HepG2 (cell line): ENCODE measurements at regions not wholly inside any gene's neighbourhood (a gene's known extent, or its start where the extent isn't known, plus 50 kb on each side); places are given as distances from the start of the nearest gene placed in this dataset.

Experiments used
- DPF2 ChIP-seq: sonication (generic); formaldehyde crosslinking; IDR thresholded peaks from 2 replicates; pipeline ENCODE4 v1.4.0; 2020; ENCODE audit warnings: mild to moderate bottlenecking, low read depth, missing genetic modification reagents, borderline replicate concordance
- HHEX ChIP-seq: IDR thresholded peaks from 2 replicates; pipeline ENCODE4 v1.6.1; 2016; ENCODE audit warnings: control low read depth
- IRF2 ChIP-seq: IDR thresholded peaks from 2 replicates; pipeline ENCODE4 v1.6.1; 2018; ENCODE audit warnings: missing genetic modification reagents, missing compliant biosample characterization
- MAFF ChIP-seq: IDR thresholded peaks from 2 replicates; pipeline ENCODE4 v1.6.1; 2011; ENCODE audit warnings: low read depth, low read length, improper control_type of control experiment
- MIXL1 ChIP-seq: IDR thresholded peaks from 2 replicates; pipeline ENCODE4 v1.6.1; 2016
- MXD4 ChIP-seq: IDR thresholded peaks from 2 replicates; pipeline ENCODE4 v1.6.1; 2016; ENCODE audit warnings: mild to moderate bottlenecking, missing biosample characterization, missing genetic modification reagents
- NCOA2 ChIP-seq: sonication (generic); formaldehyde crosslinking; IDR thresholded peaks from 2 replicates; pipeline ENCODE4 v1.8.0; 2022; ENCODE audit warnings: inconsistent platforms
- NFIC ChIP-seq: IDR thresholded peaks from 2 replicates; pipeline ENCODE4 v1.6.1; 2012; ENCODE audit warnings: mild to moderate bottlenecking, low read length, inconsistent platforms
- NR2F6 ChIP-seq, 2 experiments: IDR thresholded peaks; 2 replicates each; pipeline ENCODE4 v1.6.1; 2016; ENCODE audit warnings: antibody characterized with exemption in 1 of 2, mild to moderate bottlenecking in 1 of 2
- TP53 ChIP-seq: sonication (generic); formaldehyde crosslinking; conservative IDR thresholded peaks from 2 replicates; pipeline ENCODE4 v1.4.0; 2020; ENCODE audit warnings: missing genetic modification reagents
- ZMYM3 ChIP-seq: sonication (generic); formaldehyde crosslinking; IDR thresholded peaks from 2 replicates; pipeline ENCODE4 v1.5.1; 2020; ENCODE audit warnings: mild to moderate bottlenecking, missing genetic modification reagents
- ZNF12 ChIP-seq: sonication (generic); formaldehyde crosslinking; IDR thresholded peaks from 2 replicates; pipeline ENCODE4 v1.5.0; 2020; ENCODE audit warnings: missing genetic modification reagents
- ZNF17 ChIP-seq: sonication (generic); formaldehyde crosslinking; IDR thresholded peaks from 2 replicates; pipeline ENCODE4 v1.5.0; 2020; ENCODE audit warnings: mild to moderate bottlenecking, missing genetic modification reagents
- ZNF337 ChIP-seq: sonication (generic); formaldehyde crosslinking; IDR thresholded peaks from 2 replicates; pipeline ENCODE4 v1.5.1; 2020; ENCODE audit warnings: missing genetic modification reagents, low read depth, mild to moderate bottlenecking, borderline replicate concordance
- ZNF510 ChIP-seq: sonication (generic); formaldehyde crosslinking; IDR thresholded peaks from 2 replicates; pipeline ENCODE4 v1.4.0; 2020; ENCODE audit warnings: low read depth, mild to moderate bottlenecking, missing genetic modification reagents
- ZNF678 ChIP-seq: sonication (generic); formaldehyde crosslinking; IDR thresholded peaks from 2 replicates; pipeline ENCODE4 v1.4.0; 2020; ENCODE audit warnings: mild to moderate bottlenecking, missing genetic modification reagents
- ZNF772 ChIP-seq: sonication (generic); formaldehyde crosslinking; IDR thresholded peaks from 2 replicates; pipeline ENCODE4 v1.5.0; 2020; ENCODE audit warnings: mild to moderate bottlenecking, missing genetic modification reagents
- TF ChIP-seq, protein P1 (sequence below): sonication (generic); formaldehyde crosslinking; IDR thresholded peaks from 2 replicates; pipeline ENCODE4 v1.4.0; 2020; ENCODE audit warnings: missing genetic modification reagents
- TF ChIP-seq, protein P2 (sequence below): sonication (generic); formaldehyde crosslinking; IDR thresholded peaks from 2 replicates; pipeline ENCODE4 v1.5.1; 2020; ENCODE audit warnings: mild to moderate bottlenecking, missing genetic modification reagents, borderline replicate concordance
- TF ChIP-seq, protein P3 (sequence below): sonication (generic); formaldehyde crosslinking; IDR thresholded peaks from 2 replicates; pipeline ENCODE4 v1.8.1; 2022; ENCODE audit warnings: mild to moderate bottlenecking, missing genetic modification reagents
- TF ChIP-seq, protein P4 (sequence below): sonication (generic); formaldehyde crosslinking; IDR thresholded peaks from 2 replicates; pipeline ENCODE4 v1.8.0; 2022; ENCODE audit warnings: low read depth, missing genetic modification reagents
- TF ChIP-seq, protein P5 (sequence below): IDR thresholded peaks from 2 replicates; pipeline ENCODE4 v1.6.1; 2016

DNA sequence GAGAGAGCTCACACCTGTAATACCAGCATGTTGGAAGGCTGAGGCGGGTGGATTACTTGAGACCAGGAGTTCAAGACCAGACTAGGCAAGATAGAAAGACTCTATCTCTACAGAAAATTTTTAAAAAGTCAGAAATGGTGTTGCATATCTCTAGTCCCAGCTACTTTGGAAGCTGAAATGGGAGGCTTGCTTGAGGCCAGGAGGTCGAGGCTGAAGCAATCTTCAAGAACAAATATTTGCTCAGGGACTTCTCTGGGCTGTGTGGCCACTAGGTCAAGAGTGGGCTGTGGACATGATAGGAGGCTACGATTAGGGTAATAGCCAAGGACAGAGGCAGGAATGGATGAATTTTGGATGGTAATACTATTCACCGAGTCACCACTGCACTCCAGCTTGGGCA is 135.8 kb upstream of the PEG3 start (continued):
- TF ChIP-seq, protein P1, sequence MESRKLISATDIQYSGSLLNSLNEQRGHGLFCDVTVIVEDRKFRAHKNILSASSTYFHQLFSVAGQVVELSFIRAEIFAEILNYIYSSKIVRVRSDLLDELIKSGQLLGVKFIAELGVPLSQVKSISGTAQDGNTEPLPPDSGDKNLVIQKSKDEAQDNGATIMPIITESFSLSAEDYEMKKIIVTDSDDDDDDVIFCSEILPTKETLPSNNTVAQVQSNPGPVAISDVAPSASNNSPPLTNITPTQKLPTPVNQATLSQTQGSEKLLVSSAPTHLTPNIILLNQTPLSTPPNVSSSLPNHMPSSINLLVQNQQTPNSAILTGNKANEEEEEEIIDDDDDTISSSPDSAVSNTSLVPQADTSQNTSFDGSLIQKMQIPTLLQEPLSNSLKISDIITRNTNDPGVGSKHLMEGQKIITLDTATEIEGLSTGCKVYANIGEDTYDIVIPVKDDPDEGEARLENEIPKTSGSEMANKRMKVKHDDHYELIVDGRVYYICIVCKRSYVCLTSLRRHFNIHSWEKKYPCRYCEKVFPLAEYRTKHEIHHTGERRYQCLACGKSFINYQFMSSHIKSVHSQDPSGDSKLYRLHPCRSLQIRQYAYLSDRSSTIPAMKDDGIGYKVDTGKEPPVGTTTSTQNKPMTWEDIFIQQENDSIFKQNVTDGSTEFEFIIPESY (CRISPR knock-in tag) = no peak
- TF ChIP-seq ZNF12 (CRISPR knock-in tag) = peak; percentile 39; the same call in 1 of the 2 replicates
- TF ChIP-seq DPF2 (CRISPR knock-in tag) = 0 out of 2 replicates have a peak, but pooled peaks have one; percentile 28
- TF ChIP-seq ZNF337 = no peak
- no peak for TF ChIP-seq ZNF772 (CRISPR knock-in tag)
- peak; percentile 47; the same call in 1 of the 2 replicates for TF ChIP-seq IRF2
- peak; percentile 92 for TF ChIP-seq NR2F6 (IDR thresholded peaks at IDR 0.05)
- TF ChIP-seq NR2F6 (CRISPR knock-in tag; IDR thresholded peaks at IDR 0.05) = peak; percentile 90
- TF ChIP-seq MAFF = no peak
- no peak for TF ChIP-seq ZNF510
- TF ChIP-seq MIXL1 (CRISPR knock-in tag) = no peak
- TF ChIP-seq NFIC = peak; percentile 63; the same call in 1 of the 2 replicates
- peak; percentile 40; the same call in 1 of the 2 replicates for TF ChIP-seq HHEX (CRISPR knock-in tag)
- no peak for TF ChIP-seq ZNF678 (CRISPR knock-in tag)
- TF ChIP-seq, protein P2, sequence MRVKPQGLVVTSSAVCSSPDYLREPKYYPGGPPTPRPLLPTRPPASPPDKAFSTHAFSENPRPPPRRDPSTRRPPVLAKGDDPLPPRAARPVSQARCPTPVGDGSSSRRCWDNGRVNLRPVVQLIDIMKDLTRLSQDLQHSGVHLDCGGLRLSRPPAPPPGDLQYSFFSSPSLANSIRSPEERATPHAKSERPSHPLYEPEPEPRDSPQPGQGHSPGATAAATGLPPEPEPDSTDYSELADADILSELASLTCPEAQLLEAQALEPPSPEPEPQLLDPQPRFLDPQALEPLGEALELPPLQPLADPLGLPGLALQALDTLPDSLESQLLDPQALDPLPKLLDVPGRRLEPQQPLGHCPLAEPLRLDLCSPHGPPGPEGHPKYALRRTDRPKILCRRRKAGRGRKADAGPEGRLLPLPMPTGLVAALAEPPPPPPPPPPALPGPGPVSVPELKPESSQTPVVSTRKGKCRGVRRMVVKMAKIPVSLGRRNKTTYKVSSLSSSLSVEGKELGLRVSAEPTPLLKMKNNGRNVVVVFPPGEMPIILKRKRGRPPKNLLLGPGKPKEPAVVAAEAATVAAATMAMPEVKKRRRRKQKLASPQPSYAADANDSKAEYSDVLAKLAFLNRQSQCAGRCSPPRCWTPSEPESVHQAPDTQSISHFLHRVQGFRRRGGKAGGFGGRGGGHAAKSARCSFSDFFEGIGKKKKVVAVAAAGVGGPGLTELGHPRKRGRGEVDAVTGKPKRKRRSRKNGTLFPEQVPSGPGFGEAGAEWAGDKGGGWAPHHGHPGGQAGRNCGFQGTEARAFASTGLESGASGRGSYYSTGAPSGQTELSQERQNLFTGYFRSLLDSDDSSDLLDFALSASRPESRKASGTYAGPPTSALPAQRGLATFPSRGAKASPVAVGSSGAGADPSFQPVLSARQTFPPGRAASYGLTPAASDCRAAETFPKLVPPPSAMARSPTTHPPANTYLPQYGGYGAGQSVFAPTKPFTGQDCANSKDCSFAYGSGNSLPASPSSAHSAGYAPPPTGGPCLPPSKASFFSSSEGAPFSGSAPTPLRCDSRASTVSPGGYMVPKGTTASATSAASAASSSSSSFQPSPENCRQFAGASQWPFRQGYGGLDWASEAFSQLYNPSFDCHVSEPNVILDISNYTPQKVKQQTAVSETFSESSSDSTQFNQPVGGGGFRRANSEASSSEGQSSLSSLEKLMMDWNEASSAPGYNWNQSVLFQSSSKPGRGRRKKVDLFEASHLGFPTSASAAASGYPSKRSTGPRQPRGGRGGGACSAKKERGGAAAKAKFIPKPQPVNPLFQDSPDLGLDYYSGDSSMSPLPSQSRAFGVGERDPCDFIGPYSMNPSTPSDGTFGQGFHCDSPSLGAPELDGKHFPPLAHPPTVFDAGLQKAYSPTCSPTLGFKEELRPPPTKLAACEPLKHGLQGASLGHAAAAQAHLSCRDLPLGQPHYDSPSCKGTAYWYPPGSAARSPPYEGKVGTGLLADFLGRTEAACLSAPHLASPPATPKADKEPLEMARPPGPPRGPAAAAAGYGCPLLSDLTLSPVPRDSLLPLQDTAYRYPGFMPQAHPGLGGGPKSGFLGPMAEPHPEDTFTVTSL = peak; percentile 65; the same call in 1 of the 2 replicates
- TF ChIP-seq NCOA2 (CRISPR knock-in tag) = peak; percentile 94
- TF ChIP-seq MXD4 = no peak
- TF ChIP-seq, protein P3, sequence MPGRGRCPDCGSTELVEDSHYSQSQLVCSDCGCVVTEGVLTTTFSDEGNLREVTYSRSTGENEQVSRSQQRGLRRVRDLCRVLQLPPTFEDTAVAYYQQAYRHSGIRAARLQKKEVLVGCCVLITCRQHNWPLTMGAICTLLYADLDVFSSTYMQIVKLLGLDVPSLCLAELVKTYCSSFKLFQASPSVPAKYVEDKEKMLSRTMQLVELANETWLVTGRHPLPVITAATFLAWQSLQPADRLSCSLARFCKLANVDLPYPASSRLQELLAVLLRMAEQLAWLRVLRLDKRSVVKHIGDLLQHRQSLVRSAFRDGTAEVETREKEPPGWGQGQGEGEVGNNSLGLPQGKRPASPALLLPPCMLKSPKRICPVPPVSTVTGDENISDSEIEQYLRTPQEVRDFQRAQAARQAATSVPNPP = no peak
- no peak for TF ChIP-seq TP53
- TF ChIP-seq ZNF17 = no peak
- TF ChIP-seq, protein P4, sequence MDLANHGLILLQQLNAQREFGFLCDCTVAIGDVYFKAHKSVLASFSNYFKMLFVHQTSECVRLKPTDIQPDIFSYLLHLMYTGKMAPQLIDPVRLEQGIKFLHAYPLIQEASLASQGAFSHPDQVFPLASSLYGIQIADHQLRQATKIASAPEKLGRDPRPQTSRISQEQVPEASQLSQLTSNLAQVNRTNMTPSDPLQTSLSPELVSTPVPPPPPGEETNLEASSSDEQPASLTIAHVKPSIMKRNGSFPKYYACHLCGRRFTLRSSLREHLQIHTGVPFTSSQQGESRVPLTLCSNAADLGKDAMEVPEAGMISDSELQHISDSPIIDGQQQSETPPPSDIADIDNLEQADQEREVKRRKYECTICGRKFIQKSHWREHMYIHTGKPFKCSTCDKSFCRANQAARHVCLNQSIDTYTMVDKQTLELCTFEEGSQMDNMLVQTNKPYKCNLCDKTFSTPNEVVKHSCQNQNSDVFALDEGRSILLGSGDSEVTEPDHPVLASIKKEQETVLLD (CRISPR knock-in tag) = no peak
- TF ChIP-seq ZMYM3 (CRISPR knock-in tag) = no peak
- TF ChIP-seq, protein P5, sequence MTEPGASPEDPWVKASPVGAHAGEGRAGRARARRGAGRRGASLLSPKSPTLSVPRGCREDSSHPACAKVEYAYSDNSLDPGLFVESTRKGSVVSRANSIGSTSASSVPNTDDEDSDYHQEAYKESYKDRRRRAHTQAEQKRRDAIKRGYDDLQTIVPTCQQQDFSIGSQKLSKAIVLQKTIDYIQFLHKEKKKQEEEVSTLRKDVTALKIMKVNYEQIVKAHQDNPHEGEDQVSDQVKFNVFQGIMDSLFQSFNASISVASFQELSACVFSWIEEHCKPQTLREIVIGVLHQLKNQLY (CRISPR knock-in tag) = peak; percentile 38; the same call in 1 of the 2 replicates
